SK-N-SH (cell line): ENCODE measurements at regions not wholly inside any gene's neighbourhood (a gene's known extent, or its start where the extent isn't known, plus 50 kb on each side); places are given as distances from the start of the nearest gene placed in this dataset.

Experiments
- CTCF ChIA-PET: fragments of 300-600, 350-600 bp; formaldehyde crosslinking; extraction: SDS; loops from one replicate; lab custom pipeline; 2021; lab: Yijun Ruan, JAX
- POLR2A ChIA-PET: fragments of 350-600 bp; sonication (Branson Sonifier 250); formaldehyde crosslinking; extraction: SDS; loops from one replicate; lab custom pipeline; 2020; ENCODE audit warnings: antibody characterized with exemption, inconsistent platforms; lab: Yijun Ruan, JAX
- DNase-seq: peaks from one replicate; pipeline ENCODE4 v3.0.0; 2012
- H2AFZ ChIP-seq: fragments of 200-600 bp; sonication (generic); 2 replicates; pipeline ENCODE4 v1.8.1; 2016; ENCODE audit warnings: antibody characterized with exemption, mild to moderate bottlenecking, low read depth
- H3F3A ChIP-seq: fragments of 200-600 bp; sonication (generic); replicated peaks from 2 replicates; pipeline ENCODE3; 2016; ENCODE audit warnings: antibody characterized with exemption, mild to moderate bottlenecking; ENCODE audit not compliant: insufficient read depth
- H3K27ac ChIP-seq, 2 experiments: fragments of 200-500 bp in 1 of 2; fragments of 200-600 bp in 1 of 2; sonication (Bioruptor generic) in 1 of 2; sonication (generic), shearing (Covaris generic) in 1 of 2; 2 replicates each; pipeline versions ENCODE4 v1.5.1 to v1.6.1; 2014 to 2016; ENCODE audit warnings: low read depth in 2 of 2, inconsistent platforms in 1 of 2, low read length in 1 of 2, mild to moderate bottlenecking in 1 of 2, mixed read lengths in 1 of 2
- H3K27me3 ChIP-seq: fragments of 200-600 bp; sonication (generic), shearing (Covaris generic); 2 replicates; pipeline ENCODE4 v1.6.1; 2016; ENCODE audit warnings: mixed run types; ENCODE audit not compliant: insufficient read depth
- H3K36me3 ChIP-seq, 2 experiments: fragments of 200-500 bp in 1 of 2; fragments of 200-600 bp in 1 of 2; sonication (Bioruptor generic) in 1 of 2; sonication (generic) in 1 of 2; replicated peaks in 1 of 2; 2 replicates each; pipeline versions ENCODE3 to v1.5.1; 2014 to 2016; ENCODE audit warnings: low read length in 1 of 2, mild to moderate bottlenecking in 1 of 2; ENCODE audit not compliant: insufficient read depth in 2 of 2, control insufficient read depth in 1 of 2
- H3K4me1 ChIP-seq, 2 experiments: fragments of 200-500 bp in 1 of 2; fragments of 200-600 bp in 1 of 2; sonication (Bioruptor generic) in 1 of 2; sonication (generic), shearing (Covaris generic) in 1 of 2; 2 replicates each; pipeline versions ENCODE4 v1.5.1 to v1.6.1; 2014 to 2016; ENCODE audit warnings: low read depth in 1 of 2, low read length in 1 of 2, mixed run types in 1 of 2; ENCODE audit not compliant: insufficient read depth in 2 of 2, control insufficient read depth in 1 of 2
- H3K4me2 ChIP-seq: fragments of 200-600 bp; sonication (generic), shearing (Covaris generic); 2 replicates; pipeline ENCODE4 v1.6.1; 2017; ENCODE audit warnings: mixed run types
- H3K4me3 ChIP-seq, 2 experiments: fragments of 200-500 bp in 1 of 2; fragments of 200-600 bp in 1 of 2; sonication (Bioruptor generic) in 1 of 2; sonication (generic), shearing (Covaris generic) in 1 of 2; 2 replicates each; pipeline versions ENCODE4 v1.5.1 to v1.8.1; 2014 to 2016; ENCODE audit warnings: low read depth in 2 of 2, inconsistent platforms in 1 of 2, low read length in 1 of 2, mild to moderate bottlenecking in 1 of 2, mixed read lengths in 1 of 2, moderate library complexity in 1 of 2
- H3K79me2 ChIP-seq: fragments of 200-600 bp; sonication (generic); 2 replicates; pipeline ENCODE4 v1.8.1; 2017; ENCODE audit warnings: mild to moderate bottlenecking; ENCODE audit not compliant: insufficient read depth
- H3K9ac ChIP-seq: fragments of 200-600 bp; sonication (generic); 2 replicates; pipeline ENCODE4 v1.6.1; 2017; ENCODE audit warnings: mixed run types
- H3K9me2 ChIP-seq: fragments of 200-600 bp; sonication (generic); 2 replicates; pipeline ENCODE4 v1.6.1; 2017; ENCODE audit warnings: mixed run types
- H3K9me3 ChIP-seq: fragments of 200-600 bp; sonication (generic); 2 replicates; pipeline ENCODE4 v1.6.1; 2017; ENCODE audit warnings: mixed run types, mild to moderate bottlenecking, moderate library complexity
- H4K20me1 ChIP-seq: fragments of 200-600 bp; sonication (generic); 2 replicates; pipeline ENCODE4 v1.6.1; 2017; ENCODE audit warnings: mild to moderate bottlenecking, mixed run types; ENCODE audit not compliant: insufficient read depth
- CHD2 ChIP-seq: fragments of 150-350 bp; IDR thresholded peaks from 2 replicates; pipeline ENCODE4 v1.6.1; 2018; ENCODE audit warnings: low read length; ENCODE audit not compliant: partially characterized antibody
- CTCF ChIP-seq: fragments of 200-600 bp; sonication (generic); IDR thresholded peaks from 2 replicates; pipeline ENCODE4 v1.6.1; 2017; ENCODE audit warnings: antibody characterized with exemption, mild to moderate bottlenecking, moderate library complexity
- ELF1 ChIP-seq: IDR thresholded peaks from 2 replicates; pipeline ENCODE4 v1.4.0; 2012
- EP300 ChIP-seq, 2 experiments: IDR thresholded peaks; 2 replicates each; pipeline versions ENCODE4 v1.4.0 to v1.6.1; 2012; ENCODE audit warnings: borderline replicate concordance in 1 of 2, low read depth in 1 of 2, low read length in 1 of 2
- EZH2phosphoT487 ChIP-seq: fragments of 200-600 bp; sonication (generic); IDR thresholded peaks from 2 replicates; pipeline ENCODE4 v1.6.1; 2017; ENCODE audit warnings: low read depth, mixed run types, mild to moderate bottlenecking, antibody characterized with exemption, moderate library complexity, borderline replicate concordance
- FOSL2 ChIP-seq: IDR thresholded peaks from 2 replicates; pipeline ENCODE4 v1.4.0; 2012; ENCODE audit warnings: low read depth, mild to moderate bottlenecking, moderate library complexity, borderline replicate concordance
- FOXM1 ChIP-seq: IDR thresholded peaks from 2 replicates; pipeline ENCODE4 v1.4.0; 2012; ENCODE audit warnings: low read depth, mild to moderate bottlenecking
- GABPA ChIP-seq: IDR thresholded peaks from 2 replicates; pipeline ENCODE4 v1.4.0; 2012; ENCODE audit warnings: low read depth, mild to moderate bottlenecking
- GATA2 ChIP-seq: sonication (generic); formaldehyde crosslinking; IDR thresholded peaks from 2 replicates; pipeline ENCODE4 v1.5.0; 2020; ENCODE audit warnings: mild to moderate bottlenecking, missing genetic modification reagents
- JUND ChIP-seq: IDR thresholded peaks from 2 replicates; pipeline ENCODE4 v1.4.0; 2012
- MAX ChIP-seq: IDR thresholded peaks from 2 replicates; pipeline ENCODE4 v1.4.0; 2012; ENCODE audit warnings: low read depth
- MXI1 ChIP-seq: IDR thresholded peaks from 2 replicates; pipeline ENCODE4 v1.6.1; 2012; ENCODE audit warnings: mild to moderate bottlenecking, low read depth, low read length, improper control_type of control experiment
- NFIC ChIP-seq: IDR thresholded peaks from 2 replicates; pipeline ENCODE4 v1.4.0; 2012; ENCODE audit warnings: borderline replicate concordance
- NRF1 ChIP-seq: IDR thresholded peaks from 2 replicates; pipeline ENCODE4 v1.6.1; 2012; ENCODE audit warnings: low read depth, mild to moderate bottlenecking, low read length
- RAD21 ChIP-seq: IDR thresholded peaks from 2 replicates; pipeline ENCODE4 v1.6.1; 2012; ENCODE audit warnings: mild to moderate bottlenecking, low read length
- RCOR1 ChIP-seq: fragments of 150-350 bp; IDR thresholded peaks from 2 replicates; pipeline ENCODE4 v1.6.1; 2017; ENCODE audit warnings: antibody characterized with exemption, low read length
- RXRA ChIP-seq: IDR thresholded peaks from 2 replicates; pipeline ENCODE4 v1.4.0; 2012; ENCODE audit warnings: low read depth, mild to moderate bottlenecking, borderline replicate concordance
- SIN3A ChIP-seq: IDR thresholded peaks from 2 replicates; pipeline ENCODE4 v1.6.1; 2012; ENCODE audit warnings: low read depth, mild to moderate bottlenecking, low read length, moderate library complexity, borderline replicate concordance
- TAF1 ChIP-seq: IDR thresholded peaks from 2 replicates; pipeline ENCODE4 v1.6.1; 2012; ENCODE audit warnings: low read depth, mild to moderate bottlenecking, low read length, moderate library complexity, borderline replicate concordance
- TCF12 ChIP-seq: IDR thresholded peaks from 2 replicates; pipeline ENCODE4 v1.4.0; 2012
- YY1 ChIP-seq: IDR thresholded peaks from 2 replicates; pipeline ENCODE4 v1.4.0; 2012; ENCODE audit warnings: low read depth, mild to moderate bottlenecking
- WGBS: methylation state at CpG from one replicate; pipeline ENCODE4 v1.1.6; 2017; ENCODE audit warnings: low lambda C conversion rate; 5-methylcytosine and 5-hydroxymethylcytosine counted together
- TF ChIP-seq, protein P1 (sequence below): fragments of 150-350 bp; IDR thresholded peaks from 2 replicates; pipeline ENCODE4 v1.6.1; 2016; ENCODE audit warnings: mild to moderate bottlenecking, low read depth, low read length
- TF ChIP-seq, protein P2 (sequence below): fragments of 150-350 bp; IDR thresholded peaks from 2 replicates; pipeline ENCODE4 v1.6.1; 2017; ENCODE audit warnings: antibody characterized with exemption, low read length, low read depth, borderline replicate concordance

GRCh38 chr3:16122661-16123060 lies 51.8 kb upstream of the GALNT15 start:
- Histone ChIP-seq H3K79me2 (no peaks in the 10 kb centered on the region), H3K36me3 (no peaks in the 10 kb centered on the region), H2AFZ (no peak overlapping the region), H3K9me3 (no peaks in the 10 kb centered on the region), H3F3A (peaks cover 10% of the 10 kb centered on the region), H3K9ac (no peak overlapping the region), H3K4me2 (no peak overlapping the region), H3K4me3 (no peak overlapping the region), H3K9me2 (no peaks in the 10 kb centered on the region), H3K4me1 (peaks cover 0 to 6% of the 10 kb centered on the region in 2 experiments; a peak in 2 of 4 replicates), H3K27me3 (no peaks in the 10 kb centered on the region), H3K27ac (no peak overlapping the region), H4K20me1 (no peaks in the 10 kb centered on the region)
- no peak for DNase-seq
- ChIA-PET POLR2A (no interaction called here), CTCF (interaction anchor here (1.6 kb wide), 1 partner anchor 74 kb away, joined by 5 read pairs; no protein-coding TSS in a partner anchor)
- no peak for TF ChIP-seq EP300 (IDR thresholded peaks at IDR 0.05; ENCODE audit: borderline replicate concordance in 1 of 2, low read depth in 1 of 2, low read length in 1 of 2)
- TF ChIP-seq SIN3A = no peak
- 69% methylated on average over 2 of the region's 2 CpGs for WGBS

DNA sequence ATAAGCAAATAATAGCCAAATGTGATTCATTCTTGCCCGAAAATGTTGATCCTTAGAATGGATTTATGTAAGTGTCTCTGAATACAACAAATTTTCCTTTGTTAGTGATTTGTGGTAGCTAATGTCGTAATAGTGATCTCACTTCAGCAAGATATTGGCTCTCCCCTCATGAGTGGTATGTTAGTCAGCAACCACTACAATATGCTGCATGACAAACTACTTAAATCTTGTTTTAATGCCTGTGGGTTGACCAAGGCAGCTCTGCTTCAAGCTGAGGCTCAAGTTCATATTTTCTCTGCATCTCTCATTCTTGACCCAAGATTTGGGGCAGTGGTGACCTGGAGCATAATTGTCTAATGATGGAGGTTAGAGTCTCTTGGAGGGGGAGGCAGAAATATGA lies 49.8 kb upstream of the GALNT15 start:
- Histone ChIP-seq H3K27ac (peak overlapping the region in 1 of 2 experiments; percentile 82; a peak in 2 of 4 replicates), H3K79me2 (no peaks in the 10 kb centered on the region)
- CTCF ChIA-PET = no interaction called here
- TF ChIP-seq, protein P1, sequence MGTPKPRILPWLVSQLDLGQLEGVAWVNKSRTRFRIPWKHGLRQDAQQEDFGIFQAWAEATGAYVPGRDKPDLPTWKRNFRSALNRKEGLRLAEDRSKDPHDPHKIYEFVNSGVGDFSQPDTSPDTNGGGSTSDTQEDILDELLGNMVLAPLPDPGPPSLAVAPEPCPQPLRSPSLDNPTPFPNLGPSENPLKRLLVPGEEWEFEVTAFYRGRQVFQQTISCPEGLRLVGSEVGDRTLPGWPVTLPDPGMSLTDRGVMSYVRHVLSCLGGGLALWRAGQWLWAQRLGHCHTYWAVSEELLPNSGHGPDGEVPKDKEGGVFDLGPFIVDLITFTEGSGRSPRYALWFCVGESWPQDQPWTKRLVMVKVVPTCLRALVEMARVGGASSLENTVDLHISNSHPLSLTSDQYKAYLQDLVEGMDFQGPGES = no peak
- TF ChIP-seq MAX (0 out of 2 replicates have a peak, but pooled peaks have one; percentile 42), TAF1 (no peak), FOXM1 (peak; percentile 61; the same call in 1 of the 2 replicates), NFIC (peak; percentile 75), MXI1 (no peak), CHD2 (no peak), SIN3A (no peak), NRF1 (no peak), CTCF (no peak), RAD21 (no peak), ELF1 (no peak), EZH2phosphoT487 (no peak), YY1 (no peak), TCF12 (peak; percentile 92), GABPA (no peak), GATA2 (CRISPR knock-in tag) (no peak), RXRA (peak; percentile 70; the same call in 1 of the 2 replicates), RCOR1 (no peak), FOSL2 (peak; percentile 86), JUND (peak; percentile 90)
- TF ChIP-seq, protein P2, sequence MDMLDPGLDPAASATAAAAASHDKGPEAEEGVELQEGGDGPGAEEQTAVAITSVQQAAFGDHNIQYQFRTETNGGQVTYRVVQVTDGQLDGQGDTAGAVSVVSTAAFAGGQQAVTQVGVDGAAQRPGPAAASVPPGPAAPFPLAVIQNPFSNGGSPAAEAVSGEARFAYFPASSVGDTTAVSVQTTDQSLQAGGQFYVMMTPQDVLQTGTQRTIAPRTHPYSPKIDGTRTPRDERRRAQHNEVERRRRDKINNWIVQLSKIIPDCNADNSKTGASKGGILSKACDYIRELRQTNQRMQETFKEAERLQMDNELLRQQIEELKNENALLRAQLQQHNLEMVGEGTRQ = no peak

More for the DNA sequence above, 49.8 kb upstream of the GALNT15 start:
- H3K4me2 ChIP-seq = no peak overlapping the region
- no peaks in the 10 kb centered on the region for H4K20me1 ChIP-seq
- no peaks in the 10 kb centered on the region for H3K9me3 ChIP-seq
- H3K4me1 ChIP-seq = peaks cover 0 to 7% of the 10 kb centered on the region in 2 experiments; a peak in 2 of 4 replicates
- H3K27me3 ChIP-seq = no peaks in the 10 kb centered on the region
- DNase-seq = no peak
- WGBS = 5% methylated on average over 2 of the region's 2 CpGs
- H3K9me2 ChIP-seq = no peaks in the 10 kb centered on the region
- POLR2A ChIA-PET = no interaction called here
- peaks cover 10% of the 10 kb centered on the region for H3F3A ChIP-seq
- H3K4me3 ChIP-seq = no peak overlapping the region
- H3K36me3 ChIP-seq = no peaks in the 10 kb centered on the region
- H3K9ac ChIP-seq = peak overlapping the region; percentile 44
- H2AFZ ChIP-seq = peak overlapping the region; percentile 19; the same call in 1 of the 2 replicates
